ENCODE measurements at regions not wholly inside any gene's neighbourhood (a gene's known extent, or its start where the extent isn't known, plus 50 kb on each side); places are given as distances from the start of the nearest gene placed in this dataset.

- Histone ChIP-seq H3K4me3 (replicated peaks in 1 of 3; ENCODE audit: insufficient read depth in 1 of 3, low read depth in 2 of 3, low read length in 3 of 3) (no peak overlapping the region), H3K4me2 (ENCODE audit: low read depth, low read length) (no peak overlapping the region), H3K27me3 (ENCODE audit: control insufficient read depth in 1 of 2, insufficient read depth in 2 of 2, low read length in 2 of 2) (no peaks in the 10 kb centered on the region), H4K20me1 (ENCODE audit: insufficient read depth, low read length) (no peaks in the 10 kb centered on the region), H3K9me3 (ENCODE audit: low read length) (no peaks in the 10 kb centered on the region), H3K79me2 (ENCODE audit: insufficient read depth, low read length) (no peaks in the 10 kb centered on the region), H3K9ac (ENCODE audit: insufficient read depth, low read depth, low read length) (no peak overlapping the region), H2AFZ (ENCODE audit: low read length) (no peak overlapping the region), H3K27ac (ENCODE audit: extremely low read length, insufficient read depth, low read length) (no peak overlapping the region), H3K36me3 (replicated peaks in 1 of 2; ENCODE audit: control insufficient read depth in 1 of 2, insufficient read depth in 2 of 2, low read length in 2 of 2) (no peaks in the 10 kb centered on the region), H3K4me1 (ENCODE audit: insufficient read depth, low read length) (no peaks in the 10 kb centered on the region)
- ATAC-seq (no peak), FAIRE-seq (no peak), DNase-seq (ENCODE audit: low spot score) (no peak)
- POLR2A ChIA-PET = no interaction called here
- intact Hi-C loops (cut with micrococcal nuclease; ENCODE audit: unreplicated experiment) = no loop called here
- no peak for TF ChIP-seq NFKBIZ (CRISPR knock-in tag; IDR thresholded peaks at IDR 0.05)
- no peak for TF ChIP-seq NRL (CRISPR knock-in tag; IDR thresholded peaks at IDR 0.05; ENCODE audit: borderline replicate concordance)
- TF ChIP-seq KLF13 (CRISPR knock-in tag; IDR thresholded peaks at IDR 0.05) = no peak
- TF ChIP-seq GPBP1L1 (CRISPR knock-in tag; IDR thresholded peaks at IDR 0.05) = no peak
- no peak for TF ChIP-seq NR3C1 (CRISPR knock-in tag; IDR thresholded peaks at IDR 0.05)
- no peak for TF ChIP-seq ZMYM3 (CRISPR knock-in tag; IDR thresholded peaks at IDR 0.05)
- no peak for TF ChIP-seq ZNF570 (CRISPR knock-in tag; IDR thresholded peaks at IDR 0.05; ENCODE audit: borderline replicate concordance)
- TF ChIP-seq MLXIP (CRISPR knock-in tag; IDR thresholded peaks at IDR 0.05; ENCODE audit: borderline replicate concordance) = no peak
- TF ChIP-seq HMGA1 (CRISPR knock-in tag; conservative IDR thresholded peaks at IDR 0.05) = no peak
- TF ChIP-seq PLRG1 (conservative IDR thresholded peaks at IDR 0.05) = no peak
- no peak for TF ChIP-seq ZC3H4 (CRISPR knock-in tag; IDR thresholded peaks at IDR 0.05; ENCODE audit: borderline replicate concordance)
- TF ChIP-seq ZBTB8A (CRISPR knock-in tag; IDR thresholded peaks at IDR 0.05; ENCODE audit: borderline replicate concordance, low read depth) = no peak
- TF ChIP-seq SKI (IDR thresholded peaks at IDR 0.05; ENCODE audit: partially characterized antibody) = no peak
- no peak for TF ChIP-seq CEBPG (CRISPR knock-in tag; IDR thresholded peaks at IDR 0.05)
- no peak for TF ChIP-seq THAP11 (CRISPR knock-in tag; IDR thresholded peaks at IDR 0.05)
- no peak for TF ChIP-seq ZNF180 (CRISPR knock-in tag; IDR thresholded peaks at IDR 0.05; ENCODE audit: borderline replicate concordance, low read depth)
- TF ChIP-seq FOXO4 (CRISPR knock-in tag; conservative IDR thresholded peaks at IDR 0.05) = no peak
- TF ChIP-seq LBX2 (CRISPR knock-in tag; IDR thresholded peaks at IDR 0.05; ENCODE audit: borderline replicate concordance) = no peak
- no peak for TF ChIP-seq ISL2 (CRISPR knock-in tag; IDR thresholded peaks at IDR 0.05)
- no peak for TF ChIP-seq ZBTB44 (CRISPR knock-in tag; IDR thresholded peaks at IDR 0.05)
- WGBS (ENCODE audit: low lambda C conversion rate) = 3% methylated on average over 3 of the region's 4 CpGs
- BruUV-seq (replicated peaks) = no TSS peak
- CTCF ChIA-PET (ENCODE audit: low intra/inter-chr PET ratio, low total read pairs) = no interaction called here
- in situ Hi-C loops (cut with HindIII; ENCODE audit: extremely low pct_ligation_motif_present, low pct_unique_long_range_greater_than_20kb) = no loop called here
Measured at GRCh38 chr4:126935801-126936200, 697.0 kb upstream of the INTU start.
